ENCODE measurements at regions not wholly inside any gene's neighbourhood (a gene's known extent, or its start where the extent isn't known, plus 50 kb on each side); places are given as distances from the start of the nearest gene placed in this dataset.
A peak's percentile ranks its signal among the peaks of the same experiment; 100 is the strongest.

DNA sequence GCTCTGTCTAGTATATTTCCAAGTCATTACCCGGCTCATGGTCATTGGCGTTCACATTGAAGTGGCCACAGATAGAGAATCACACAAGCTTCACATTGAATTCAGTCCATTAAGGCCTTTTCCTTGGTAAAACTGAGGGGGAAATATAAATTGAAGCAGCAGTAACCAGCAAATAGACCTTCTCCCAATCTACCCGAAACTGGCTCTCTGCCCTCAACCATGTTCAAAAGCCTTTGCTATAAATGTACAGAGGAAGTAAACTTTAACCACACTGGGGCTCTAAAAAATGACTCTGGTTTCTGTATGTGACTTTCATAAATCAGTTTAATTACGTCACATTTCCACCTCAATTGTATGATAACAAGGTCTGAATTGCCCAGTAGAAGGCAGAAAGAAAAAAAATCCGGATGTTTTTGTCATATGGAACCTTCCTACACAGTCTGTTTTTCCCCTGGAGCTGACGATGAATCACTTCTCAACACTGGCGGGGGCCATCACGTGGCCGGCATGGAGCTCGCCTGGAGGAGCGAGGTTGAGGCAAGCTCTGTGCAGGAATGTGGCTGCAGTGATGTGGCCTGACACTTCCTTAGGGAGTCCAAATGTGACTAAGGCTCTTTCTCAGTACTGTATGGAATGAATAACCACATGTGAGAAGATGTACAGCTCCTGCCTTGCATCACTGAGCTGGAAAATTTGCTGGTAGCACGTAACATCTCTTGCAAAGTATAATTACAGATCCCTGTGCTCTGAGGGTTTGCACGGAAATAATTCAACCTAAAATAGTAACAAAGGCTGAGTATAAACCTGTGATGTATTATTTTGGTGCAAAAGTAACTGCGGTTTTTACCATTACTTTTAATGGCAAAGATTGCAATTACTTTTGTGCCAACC lies 58.6 kb upstream of the SNX9 start:
- intact Hi-C loops (cut with DNase I), result no loop called here
- TF ChIP-seq, protein P1, sequence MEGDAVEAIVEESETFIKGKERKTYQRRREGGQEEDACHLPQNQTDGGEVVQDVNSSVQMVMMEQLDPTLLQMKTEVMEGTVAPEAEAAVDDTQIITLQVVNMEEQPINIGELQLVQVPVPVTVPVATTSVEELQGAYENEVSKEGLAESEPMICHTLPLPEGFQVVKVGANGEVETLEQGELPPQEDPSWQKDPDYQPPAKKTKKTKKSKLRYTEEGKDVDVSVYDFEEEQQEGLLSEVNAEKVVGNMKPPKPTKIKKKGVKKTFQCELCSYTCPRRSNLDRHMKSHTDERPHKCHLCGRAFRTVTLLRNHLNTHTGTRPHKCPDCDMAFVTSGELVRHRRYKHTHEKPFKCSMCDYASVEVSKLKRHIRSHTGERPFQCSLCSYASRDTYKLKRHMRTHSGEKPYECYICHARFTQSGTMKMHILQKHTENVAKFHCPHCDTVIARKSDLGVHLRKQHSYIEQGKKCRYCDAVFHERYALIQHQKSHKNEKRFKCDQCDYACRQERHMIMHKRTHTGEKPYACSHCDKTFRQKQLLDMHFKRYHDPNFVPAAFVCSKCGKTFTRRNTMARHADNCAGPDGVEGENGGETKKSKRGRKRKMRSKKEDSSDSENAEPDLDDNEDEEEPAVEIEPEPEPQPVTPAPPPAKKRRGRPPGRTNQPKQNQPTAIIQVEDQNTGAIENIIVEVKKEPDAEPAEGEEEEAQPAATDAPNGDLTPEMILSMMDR (IDR thresholded peaks at IDR 0.05), result no peak
- TF ChIP-seq POLR2A (IDR thresholded peaks at IDR 0.05), result no peak
- DNase-seq, result peak; percentile 37 to 44
- no peaks in the 10 kb centered on the region for H3K9me3 ChIP-seq
- H3K27ac ChIP-seq, result peak overlapping the region; percentile 8 to 72 (median 67)
- WGBS, 2 donors, result 59 to 64% methylated on average over 14 of the region's 14 CpGs
- H3K27me3 ChIP-seq, result no peaks in the 10 kb centered on the region
- H3K4me3 ChIP-seq (replicated peaks in 1 of 3), result no peak overlapping the region
- peaks cover 18 to 38% of the 10 kb centered on the region in 2 donors for H3K4me1 ChIP-seq
- H3K36me3 ChIP-seq, result no peaks in the 10 kb centered on the region

DNA sequence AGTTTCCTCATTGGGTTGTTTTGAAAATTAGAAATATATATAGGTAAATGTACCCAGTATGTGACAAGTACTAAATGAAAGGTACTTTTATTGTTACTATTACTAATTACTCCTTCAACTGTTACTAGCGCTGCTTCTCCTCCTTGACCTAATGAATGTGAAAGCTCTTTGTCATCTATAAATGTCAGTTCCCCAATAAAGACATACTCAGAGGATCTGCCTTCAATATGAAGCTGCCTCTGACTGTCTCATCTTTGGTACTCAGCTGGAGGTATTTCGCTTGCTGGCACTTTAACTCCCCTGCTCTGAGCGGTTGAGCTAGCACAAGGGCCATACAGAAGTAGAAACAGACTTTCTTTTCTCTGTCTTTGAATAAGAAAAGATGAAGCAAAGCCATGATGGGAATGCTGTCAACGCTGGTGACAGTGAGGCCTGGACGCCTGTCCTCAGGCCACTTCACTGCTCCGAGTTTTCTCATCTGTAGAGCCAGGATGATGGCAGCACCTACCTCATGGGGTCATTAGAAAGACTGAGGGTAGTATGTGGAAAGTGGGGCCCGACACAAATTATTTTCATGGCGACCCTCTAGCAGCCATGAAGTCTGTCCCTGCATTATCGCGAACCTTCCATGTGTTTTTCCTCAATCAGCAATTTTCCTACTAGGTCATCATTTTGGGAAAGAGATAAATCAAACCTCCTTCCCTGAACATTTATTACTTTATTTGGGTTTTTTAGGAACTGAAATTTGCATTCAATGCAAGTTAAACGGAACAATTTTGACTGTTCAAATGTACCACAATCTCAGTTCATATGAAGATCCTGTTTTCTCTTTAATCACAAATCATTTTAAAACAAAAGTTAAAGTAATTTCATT lies 55.9 kb upstream of the SNX9 start:
- no peak for TF ChIP-seq POLR2A (IDR thresholded peaks at IDR 0.05)
- TF ChIP-seq, protein P1 (IDR thresholded peaks at IDR 0.05), result no peak
- Histone ChIP-seq H3K4me1 (peaks cover 18 to 26% of the 10 kb centered on the region in 2 donors), H3K27me3 (no peaks in the 10 kb centered on the region), H3K27ac (no peak overlapping the region), H3K9me3 (no peaks in the 10 kb centered on the region), H3K4me3 (replicated peaks in 1 of 3) (no peak overlapping the region), H3K36me3 (no peaks in the 10 kb centered on the region)
- 90 to 95% methylated on average over 11 of the region's 11 CpGs for WGBS, 2 donors
- intact Hi-C loops (cut with DNase I), result no loop called here
- no peak for DNase-seq

DNA sequence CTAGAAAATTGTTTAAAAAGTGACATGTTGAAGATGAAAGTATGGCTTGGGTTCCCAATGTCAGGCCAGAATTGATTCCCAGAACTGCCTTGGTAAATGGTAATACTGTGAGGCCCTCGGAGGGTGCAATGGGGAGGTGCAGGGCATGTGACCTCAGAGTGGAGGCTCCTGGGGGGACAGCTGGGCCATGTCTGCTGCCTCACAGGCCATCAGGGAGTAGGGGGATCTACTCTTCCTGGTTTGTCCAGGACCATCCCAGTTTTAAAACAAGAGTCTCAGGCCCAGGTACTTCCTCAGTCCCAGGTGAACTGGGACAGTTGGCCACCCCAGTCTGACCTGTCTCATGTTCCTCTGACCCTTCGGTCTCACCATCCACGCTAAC lies 55.3 kb upstream of the SNX9 start:
- 97% methylated on average over 3 of the region's 3 CpGs for WGBS, 2 donors
- Histone ChIP-seq H3K9me3 (no peaks in the 10 kb centered on the region), H3K27me3 (no peaks in the 10 kb centered on the region), H3K4me3 (replicated peaks in 1 of 3) (no peak overlapping the region), H3K4me1 (peaks cover 15 to 23% of the 10 kb centered on the region in 2 donors), H3K36me3 (no peaks in the 10 kb centered on the region), H3K27ac (no peak overlapping the region)
- no peak for DNase-seq
- TF ChIP-seq POLR2A (IDR thresholded peaks at IDR 0.05), result no peak
- TF ChIP-seq, protein P1 (IDR thresholded peaks at IDR 0.05), result no peak
- intact Hi-C loops (cut with DNase I), result no loop called here

DNA sequence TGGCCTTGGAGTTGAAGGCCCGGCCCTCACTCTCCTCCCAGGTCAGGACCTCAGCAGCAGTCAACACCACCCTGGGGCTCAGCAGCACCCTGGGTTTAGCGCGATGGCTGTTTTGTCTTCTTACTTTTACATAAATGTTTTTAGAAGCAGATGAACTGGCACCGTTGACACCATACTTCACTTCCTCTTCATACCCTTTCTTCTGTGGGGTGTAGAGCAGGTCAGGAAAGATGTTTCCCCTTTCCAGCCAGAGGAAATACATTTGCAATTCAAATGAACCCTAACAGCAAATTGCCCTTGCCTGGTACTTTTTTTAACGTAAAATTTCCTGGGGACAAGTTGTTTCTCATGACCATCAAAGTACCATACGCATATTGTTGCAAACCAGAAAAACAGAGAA lies 54.7 kb upstream of the SNX9 start:
- H3K4me3 ChIP-seq (replicated peaks in 1 of 3), result no peak overlapping the region
- no peaks in the 10 kb centered on the region for H3K9me3 ChIP-seq
- H3K4me1 ChIP-seq, result peaks cover 12 to 21% of the 10 kb centered on the region in 2 donors
- H3K36me3 ChIP-seq, result no peaks in the 10 kb centered on the region
- intact Hi-C loops (cut with DNase I), result no loop called here
- no peak for TF ChIP-seq POLR2A (IDR thresholded peaks at IDR 0.05)
- TF ChIP-seq, protein P1 (IDR thresholded peaks at IDR 0.05), result no peak
- H3K27me3 ChIP-seq, result no peaks in the 10 kb centered on the region
- no peak for DNase-seq
- WGBS, 2 donors, result 81 to 83% methylated on average over 6 of the region's 6 CpGs
- no peak overlapping the region for H3K27ac ChIP-seq
